MG63 (cell line): ENCODE measurements at regions not wholly inside any gene's neighbourhood (a gene's known extent, or its start where the extent isn't known, plus 50 kb on each side); places are given as distances from the start of the nearest gene placed in this dataset.

Experiments
- DNase-seq: peaks from one replicate; pipeline ENCODE4 v3.0.0-alpha.2; 2020
- H3K27me3 ChIP-seq: fragments of 250-450 bp; sonication (Bioruptor Pico); 2 replicates; pipeline ENCODE4 v1.5.1; 2020; ENCODE audit warnings: mild to moderate bottlenecking, moderate library complexity
- H3K36me3 ChIP-seq: fragments of 250-450 bp; sonication (Bioruptor Pico); 2 replicates; pipeline ENCODE4 v1.5.1; 2020; ENCODE audit warnings: mild to moderate bottlenecking, moderate library complexity
- H3K4me3 ChIP-seq: fragments of 250-450 bp; sonication (Bioruptor Pico); 2 replicates; pipeline ENCODE4 v1.5.1; 2020; ENCODE audit warnings: mild to moderate bottlenecking, moderate library complexity
- H3K9me3 ChIP-seq: fragments of 250-450 bp; sonication (Bioruptor Pico); 2 replicates; pipeline ENCODE4 v1.5.1; 2020; ENCODE audit warnings: mild to moderate bottlenecking, moderate library complexity

DNA sequence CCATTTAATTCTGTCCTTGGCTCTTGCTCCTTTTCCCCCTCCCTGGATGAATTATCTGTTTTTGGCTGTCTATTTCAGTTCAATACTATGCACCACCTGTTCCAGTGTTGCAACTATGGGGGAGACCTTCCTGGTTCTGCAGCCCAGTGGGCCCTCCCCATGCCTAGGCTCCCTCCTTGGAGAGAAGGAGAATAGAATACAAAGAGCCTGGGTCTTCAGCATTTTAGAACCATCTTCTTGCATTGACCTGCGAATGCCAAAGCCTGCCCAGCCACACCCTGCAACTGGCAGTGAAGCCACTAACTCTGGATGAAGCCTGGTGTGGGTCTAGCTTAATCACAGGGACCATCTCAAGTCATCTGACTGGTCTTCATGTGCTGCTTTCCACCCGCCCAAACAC is 207.1 kb downstream of the HERPUD2 start:
- Histone ChIP-seq H3K36me3 (no peaks in the 10 kb centered on the region), H3K9me3 (no peaks in the 10 kb centered on the region), H3K27me3 (no peaks in the 10 kb centered on the region), H3K4me3 (no peak overlapping the region)
- no peak for DNase-seq

DNA sequence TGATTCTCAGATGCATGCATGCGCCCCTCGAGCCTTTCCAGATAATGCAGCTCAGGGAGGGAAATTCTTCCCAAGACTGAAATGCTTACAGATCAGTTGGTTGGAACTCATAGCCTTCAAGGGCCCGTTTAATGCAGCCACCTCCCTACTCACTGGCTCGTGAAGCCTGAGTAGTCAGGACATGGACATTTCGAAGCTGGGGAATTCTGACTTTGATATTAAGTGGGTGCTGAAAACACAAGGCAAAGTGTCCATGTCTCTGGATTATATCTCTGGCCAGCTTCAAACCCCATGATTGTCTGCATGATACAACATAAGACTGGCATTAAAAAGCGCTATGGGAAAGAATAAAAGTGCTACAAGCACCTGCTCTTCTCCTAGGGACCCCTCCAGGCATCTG is 207.5 kb downstream of the HERPUD2 start:
- Histone ChIP-seq H3K9me3 (no peaks in the 10 kb centered on the region), H3K27me3 (no peaks in the 10 kb centered on the region), H3K4me3 (no peak overlapping the region), H3K36me3 (no peaks in the 10 kb centered on the region)
- DNase-seq: no peak

DNA sequence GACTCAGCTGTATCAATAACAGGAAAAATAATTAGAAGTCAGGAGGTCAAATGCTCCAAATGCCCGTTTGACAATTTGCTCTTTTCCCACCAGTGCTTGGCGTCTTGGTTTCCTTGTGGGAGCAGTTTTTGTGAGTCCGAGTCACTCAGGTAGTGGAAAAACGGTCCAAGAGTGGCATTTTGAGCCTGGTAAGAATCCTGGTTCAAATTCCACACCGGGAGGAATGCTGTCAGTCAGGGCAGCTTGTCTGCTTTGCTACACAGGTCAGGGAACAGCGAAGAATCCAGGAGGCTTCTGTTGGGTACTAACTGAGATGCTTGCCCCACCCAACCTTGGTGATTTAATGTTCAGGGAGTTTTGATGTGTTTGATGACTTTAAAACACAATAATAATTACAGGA is 209.5 kb downstream of the HERPUD2 start:
- no peaks in the 10 kb centered on the region for H3K27me3 ChIP-seq
- no peaks in the 10 kb centered on the region for H3K36me3 ChIP-seq
- no peak overlapping the region for H3K4me3 ChIP-seq
- no peaks in the 10 kb centered on the region for H3K9me3 ChIP-seq
- DNase-seq: no peak

DNA sequence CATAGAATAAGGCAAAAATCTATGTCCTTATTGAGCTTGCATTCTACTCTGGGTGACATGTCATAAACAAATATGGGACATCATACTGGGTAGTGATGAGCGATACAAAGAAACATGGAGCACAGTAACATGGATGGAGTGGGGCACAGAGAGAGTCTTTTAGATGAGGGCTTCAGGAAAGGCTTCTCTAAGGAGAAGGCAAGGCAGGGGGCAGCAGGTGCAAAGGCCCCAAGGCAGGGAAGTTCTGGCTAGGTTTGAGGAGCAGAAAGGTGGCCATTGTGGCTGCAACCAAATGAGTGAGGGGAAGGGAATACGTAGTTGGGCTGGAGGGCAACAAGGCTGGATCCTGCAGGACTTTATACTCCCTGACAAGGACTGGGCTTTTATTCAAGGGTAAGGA is 211.4 kb downstream of the HERPUD2 start:
- Histone ChIP-seq H3K4me3 (no peak overlapping the region), H3K27me3 (no peaks in the 10 kb centered on the region), H3K9me3 (no peaks in the 10 kb centered on the region), H3K36me3 (no peaks in the 10 kb centered on the region)
- no peak for DNase-seq

DNA sequence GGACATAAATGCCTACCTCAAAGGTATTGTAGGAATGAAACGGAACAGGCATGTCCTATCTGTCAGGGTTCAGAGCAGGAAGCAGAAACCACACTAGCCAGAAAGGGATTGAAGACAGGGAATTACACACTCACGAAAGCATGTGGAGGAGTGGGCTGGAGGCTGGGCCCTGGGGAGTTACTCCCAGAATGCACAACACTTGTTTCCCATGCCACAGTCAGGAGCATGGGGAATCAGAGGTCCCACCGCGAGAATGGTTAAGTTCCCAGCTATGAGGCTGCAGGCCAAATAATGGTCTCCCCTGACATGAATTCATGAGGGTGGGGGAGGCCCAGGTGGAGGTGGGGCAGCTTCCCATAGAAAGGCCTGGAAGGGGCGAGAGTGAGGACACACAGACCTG is 212.7 kb downstream of the HERPUD2 start:
- H3K36me3 ChIP-seq: no peaks in the 10 kb centered on the region
- no peaks in the 10 kb centered on the region for H3K27me3 ChIP-seq
- DNase-seq: no peak
- no peaks in the 10 kb centered on the region for H3K9me3 ChIP-seq
- no peak overlapping the region for H3K4me3 ChIP-seq

DNA sequence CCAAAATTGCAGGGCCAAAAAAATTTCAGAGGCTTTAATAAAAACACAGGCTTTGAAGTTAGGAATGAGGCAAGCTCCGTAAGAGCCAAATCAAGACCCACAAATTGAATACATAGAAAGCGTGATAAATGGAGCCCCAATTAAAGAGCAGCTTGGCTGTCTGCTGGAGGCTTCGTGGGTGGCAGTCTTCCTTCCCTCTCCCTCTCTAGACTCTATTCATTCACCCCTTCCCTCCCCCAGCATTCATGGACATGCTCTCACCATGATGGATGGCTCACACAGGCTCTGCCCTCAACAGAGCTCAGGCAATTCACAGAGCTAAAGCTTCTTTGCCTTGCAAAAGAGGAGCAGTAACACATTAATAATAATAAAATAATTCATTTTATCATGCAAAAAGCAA is 214.1 kb downstream of the HERPUD2 start:
- DNase-seq: no peak
- H3K27me3 ChIP-seq: no peaks in the 10 kb centered on the region
- no peaks in the 10 kb centered on the region for H3K9me3 ChIP-seq
- no peak overlapping the region for H3K4me3 ChIP-seq
- H3K36me3 ChIP-seq: no peaks in the 10 kb centered on the region

DNA sequence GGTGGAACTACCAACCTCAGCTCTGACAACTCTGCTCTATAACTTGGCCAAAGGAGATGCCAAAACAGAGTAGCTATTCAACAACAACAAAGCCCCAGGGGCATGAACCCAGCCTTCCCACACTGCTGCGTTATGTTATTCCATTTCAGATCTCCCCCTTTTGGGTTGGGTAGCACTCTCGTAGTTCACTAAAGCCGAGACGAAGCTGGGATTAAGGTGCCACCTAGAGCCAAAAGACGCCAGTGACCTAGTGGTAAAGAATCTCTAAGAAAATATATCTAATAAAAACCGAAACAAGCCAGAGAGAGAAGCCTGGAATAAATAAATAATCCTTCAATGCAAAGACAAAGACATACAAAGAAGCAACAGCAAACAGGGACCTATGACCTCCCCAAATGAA is 217.3 kb downstream of the HERPUD2 start:
- H3K36me3 ChIP-seq: no peaks in the 10 kb centered on the region
- H3K27me3 ChIP-seq: no peaks in the 10 kb centered on the region
- no peaks in the 10 kb centered on the region for H3K9me3 ChIP-seq
- no peak for DNase-seq
- no peak overlapping the region for H3K4me3 ChIP-seq

DNA sequence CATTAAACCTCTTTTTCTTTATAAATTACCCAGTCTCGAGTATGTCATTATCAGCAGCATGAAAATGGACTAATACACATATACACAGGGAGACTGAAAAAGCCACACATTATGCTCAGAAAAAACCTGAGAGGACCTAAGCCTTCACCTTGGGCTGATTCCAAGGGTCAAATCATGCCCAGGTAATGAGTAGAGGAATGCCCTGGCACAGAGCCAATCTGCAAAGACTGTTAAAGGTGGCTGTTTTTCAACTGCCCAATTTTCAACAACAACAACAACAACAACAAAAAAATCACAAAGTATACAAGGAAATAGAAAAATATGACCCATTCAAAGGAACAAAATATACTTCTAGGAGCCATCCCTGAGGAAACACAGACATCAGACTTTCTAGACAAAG is 220.2 kb upstream of the TBX20 start:
- Histone ChIP-seq H3K9me3 (no peaks in the 10 kb centered on the region), H3K27me3 (no peaks in the 10 kb centered on the region), H3K36me3 (no peaks in the 10 kb centered on the region), H3K4me3 (no peak overlapping the region)
- no peak for DNase-seq

DNA sequence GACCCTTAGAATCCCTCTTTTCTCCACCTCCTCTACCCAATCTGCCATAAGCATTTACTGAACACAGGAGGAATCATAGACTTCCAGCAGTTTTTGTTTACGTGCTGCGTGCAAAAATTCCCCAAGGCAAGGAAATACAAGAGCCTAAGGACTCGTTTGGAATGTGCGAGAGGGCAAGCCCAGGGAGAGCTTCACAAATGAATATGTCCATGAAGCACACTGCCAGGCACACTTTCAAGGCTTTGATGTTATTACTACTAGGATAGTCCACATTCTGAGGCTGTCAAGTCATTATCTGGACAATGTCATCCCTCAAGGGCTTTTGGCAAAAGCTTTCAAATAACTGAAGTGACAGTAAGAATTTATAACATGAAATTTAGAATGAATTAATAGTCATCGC is 214.7 kb upstream of the TBX20 start:
- no peak for DNase-seq
- no peaks in the 10 kb centered on the region for H3K27me3 ChIP-seq
- H3K4me3 ChIP-seq: no peak overlapping the region
- H3K9me3 ChIP-seq: no peaks in the 10 kb centered on the region
- H3K36me3 ChIP-seq: no peaks in the 10 kb centered on the region

DNA sequence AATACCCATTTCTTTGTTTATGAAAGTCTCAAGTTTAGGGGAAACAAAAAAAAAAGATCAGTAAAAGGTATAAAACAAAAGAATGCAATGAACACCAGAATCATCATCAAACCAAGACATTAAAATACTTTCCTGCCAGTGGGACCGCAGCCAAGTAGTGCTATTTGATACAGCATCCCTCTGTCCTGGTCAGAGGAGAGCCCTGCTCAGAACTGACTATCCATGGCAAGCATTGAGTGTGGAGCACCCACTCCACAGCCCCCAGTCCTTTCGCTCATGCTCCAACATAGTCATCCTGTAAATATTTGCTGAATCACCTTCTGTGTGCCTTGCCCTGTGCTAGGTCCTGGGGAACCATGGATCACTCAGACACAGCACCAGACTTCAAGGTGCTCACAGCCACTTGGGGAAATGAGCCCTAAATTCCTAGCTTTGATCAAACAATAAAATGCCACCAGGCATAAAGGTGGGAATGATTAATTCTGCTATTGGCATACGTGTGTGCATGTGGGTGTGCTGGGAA is 213.6 kb upstream of the TBX20 start:
- H3K27me3 ChIP-seq: no peaks in the 10 kb centered on the region
- DNase-seq: no peak
- H3K36me3 ChIP-seq: no peaks in the 10 kb centered on the region
- no peak overlapping the region for H3K4me3 ChIP-seq
- H3K9me3 ChIP-seq: no peaks in the 10 kb centered on the region

DNA sequence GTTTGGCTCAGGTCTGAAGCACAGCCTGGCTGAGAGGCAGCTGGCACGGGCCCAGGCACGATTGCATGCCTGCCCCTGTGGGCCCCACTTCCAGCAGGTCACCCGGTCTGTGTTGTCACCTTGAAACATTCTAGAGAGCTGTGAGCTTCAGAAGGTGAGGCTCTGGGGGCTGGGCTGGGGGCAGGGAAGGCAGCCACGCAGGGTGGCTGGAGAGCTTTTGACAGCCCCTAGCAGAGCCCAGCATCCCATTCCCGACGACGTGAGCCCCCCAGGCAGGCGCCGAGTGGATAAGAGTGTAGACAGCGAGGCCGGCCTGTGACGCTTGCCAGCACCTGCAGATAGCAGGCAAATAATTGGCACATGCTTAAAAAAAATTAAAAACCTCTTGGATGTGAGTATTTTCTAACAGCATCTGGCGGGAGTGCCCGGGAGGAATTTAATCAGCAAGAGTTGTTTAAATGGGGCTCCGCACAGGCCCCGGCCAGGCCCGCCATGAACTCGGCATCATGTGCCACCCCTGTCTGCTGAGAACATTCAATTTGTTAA is 212.0 kb upstream of the TBX20 start:
- H3K4me3 ChIP-seq: no peak overlapping the region
- H3K36me3 ChIP-seq: no peaks in the 10 kb centered on the region
- H3K27me3 ChIP-seq: no peaks in the 10 kb centered on the region
- H3K9me3 ChIP-seq: no peaks in the 10 kb centered on the region
- no peak for DNase-seq

DNA sequence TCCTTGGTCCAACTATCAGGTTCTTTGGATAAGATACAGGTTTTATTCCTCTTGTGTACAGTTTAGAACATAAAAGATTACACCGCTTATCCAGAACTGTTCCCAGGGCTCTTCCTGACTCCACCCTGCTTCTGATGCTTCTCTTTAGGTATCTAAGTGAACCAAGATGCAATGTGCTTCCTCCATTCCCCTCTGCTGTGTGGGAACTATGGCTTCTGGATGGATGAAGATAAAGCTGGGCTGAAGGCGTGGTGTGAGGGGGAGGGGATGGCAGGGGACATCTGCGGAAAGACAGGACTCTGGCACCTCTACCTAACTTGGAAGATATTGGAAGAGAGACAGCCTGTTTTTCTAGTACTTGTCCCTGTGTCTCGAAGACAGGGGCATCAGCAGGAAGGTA is 209.9 kb upstream of the TBX20 start:
- no peak for DNase-seq
- Histone ChIP-seq H3K27me3 (no peaks in the 10 kb centered on the region), H3K4me3 (no peak overlapping the region), H3K9me3 (no peaks in the 10 kb centered on the region), H3K36me3 (no peaks in the 10 kb centered on the region)

DNA sequence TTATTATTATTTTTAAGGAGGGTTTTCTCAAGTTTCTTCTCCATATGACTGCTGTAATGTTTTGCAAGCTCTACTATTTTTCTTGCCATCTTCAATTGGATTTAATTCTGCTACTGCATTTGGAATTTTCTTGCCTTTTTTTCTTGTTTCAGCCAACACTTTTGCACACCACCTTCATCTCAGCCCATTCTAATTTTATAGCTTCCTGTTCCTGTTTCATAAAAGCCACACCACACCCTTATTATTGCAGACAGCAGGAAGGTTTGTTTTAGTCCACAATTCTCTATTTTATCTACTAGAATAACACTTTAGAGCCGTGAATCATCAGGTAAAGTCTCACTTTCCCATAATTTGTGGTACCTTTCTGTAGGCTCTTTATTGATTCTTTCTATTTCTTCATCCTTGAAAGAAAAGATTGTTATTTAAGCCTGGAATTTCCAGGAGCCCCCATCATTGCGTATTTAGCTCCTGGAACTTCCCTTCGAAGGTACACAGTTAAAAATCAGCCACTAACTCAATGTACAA is 209.3 kb upstream of the TBX20 start:
- H3K4me3 ChIP-seq: no peak overlapping the region
- DNase-seq: no peak
- no peaks in the 10 kb centered on the region for H3K36me3 ChIP-seq
- no peaks in the 10 kb centered on the region for H3K9me3 ChIP-seq
- no peaks in the 10 kb centered on the region for H3K27me3 ChIP-seq

DNA sequence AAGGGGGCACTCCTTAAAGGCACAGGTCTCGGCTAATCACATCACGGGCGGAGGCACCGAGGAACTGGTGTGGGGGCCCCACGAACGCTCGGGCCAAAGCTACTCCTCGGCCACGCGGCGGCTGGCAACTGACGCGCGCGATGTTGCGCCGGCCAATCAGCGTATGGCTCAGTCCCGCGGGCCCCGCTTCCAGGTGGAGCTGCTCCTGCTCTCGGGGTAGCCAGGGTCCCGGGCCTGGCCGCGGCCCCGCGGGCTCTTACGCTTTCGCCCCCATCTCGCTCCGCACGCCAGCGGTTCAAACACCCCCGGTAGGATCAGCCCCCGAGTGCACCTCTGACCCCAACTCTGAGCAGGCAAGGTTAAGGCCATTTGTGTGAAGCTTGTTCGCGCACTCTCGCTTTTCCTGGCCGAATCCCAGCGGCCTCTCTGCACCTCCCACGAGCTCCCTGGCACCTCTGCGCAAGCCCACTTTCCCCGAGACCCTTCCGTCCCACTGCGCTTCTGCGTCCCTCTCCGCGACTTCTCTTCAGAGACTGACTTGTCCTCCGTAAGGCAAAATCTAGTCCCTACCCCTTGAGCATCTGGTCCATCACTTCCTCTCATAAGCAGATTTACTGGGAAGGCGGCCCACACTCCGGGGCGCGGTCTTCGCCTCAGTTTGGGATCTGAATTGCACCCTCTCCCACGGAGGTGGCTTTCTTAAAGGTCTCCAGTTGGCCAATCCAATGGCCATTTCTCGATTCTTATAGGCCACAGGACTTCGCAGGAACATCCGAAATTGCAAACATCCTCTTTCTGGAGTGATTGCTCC is 200.9 kb upstream of the TBX20 start:
- Histone ChIP-seq H3K36me3 (no peaks in the 10 kb centered on the region), H3K27me3 (no peaks in the 10 kb centered on the region), H3K9me3 (no peaks in the 10 kb centered on the region), H3K4me3 (no peak overlapping the region)
- DNase-seq: no peak

DNA sequence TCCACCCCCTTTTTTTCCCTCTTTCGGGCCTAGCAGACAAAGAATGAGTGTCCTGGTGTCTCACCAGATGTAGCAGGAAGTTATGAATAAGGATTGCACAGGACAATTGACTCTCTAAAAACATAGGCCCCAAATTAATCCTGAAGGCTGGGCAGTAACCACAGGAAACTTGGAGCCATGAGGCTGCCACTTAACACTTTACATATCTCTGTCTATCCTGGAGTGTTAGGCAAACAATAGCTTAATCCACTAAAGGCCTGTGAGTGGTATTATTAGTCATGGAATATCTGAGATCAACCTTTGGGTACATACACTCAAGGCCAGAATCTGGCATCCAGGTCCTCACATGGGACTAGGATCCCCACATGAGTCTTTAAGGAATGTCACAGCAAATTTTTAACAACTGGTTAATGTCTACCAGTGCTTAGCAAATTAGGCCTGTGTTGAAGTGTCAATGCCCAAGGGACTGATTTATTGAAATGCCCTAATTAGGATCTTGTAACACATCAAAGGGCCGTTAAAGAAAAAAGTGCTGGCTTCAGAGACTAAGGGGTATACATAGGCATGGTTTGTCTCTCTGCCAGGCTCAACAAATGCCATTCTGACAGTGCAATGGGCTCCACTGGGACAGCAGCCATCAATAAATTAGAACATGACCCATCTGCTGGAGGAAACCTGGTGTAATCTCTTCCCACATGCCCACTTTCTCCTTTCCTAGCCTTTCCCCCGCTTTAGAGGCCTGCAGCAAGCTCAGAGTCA is 196.7 kb upstream of the TBX20 start:
- H3K9me3 ChIP-seq: no peaks in the 10 kb centered on the region
- H3K27me3 ChIP-seq: no peaks in the 10 kb centered on the region
- no peak for DNase-seq
- no peaks in the 10 kb centered on the region for H3K36me3 ChIP-seq
- no peak overlapping the region for H3K4me3 ChIP-seq

DNA sequence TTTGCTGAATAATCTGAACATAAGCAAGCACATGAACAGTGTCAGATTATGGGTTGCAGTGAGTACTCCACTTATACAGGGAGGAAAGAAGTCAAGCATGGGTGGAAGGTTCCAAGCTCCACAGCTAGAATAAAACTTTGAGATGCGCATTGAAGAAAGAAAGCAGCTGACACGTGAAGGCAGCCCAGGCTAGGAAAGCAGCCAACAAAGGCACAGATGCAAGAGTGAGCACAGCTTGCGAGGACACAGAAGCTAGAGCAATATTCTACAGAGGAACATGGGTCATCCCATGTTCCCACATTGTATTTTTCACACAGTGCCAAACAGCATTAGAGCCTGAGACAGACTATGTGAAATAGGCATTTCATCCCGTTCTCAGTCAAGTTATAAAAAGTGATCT is 194.6 kb upstream of the TBX20 start:
- H3K9me3 ChIP-seq: no peaks in the 10 kb centered on the region
- no peaks in the 10 kb centered on the region; the same call in 1 of the 2 replicates for H3K27me3 ChIP-seq
- no peak for DNase-seq

DNA sequence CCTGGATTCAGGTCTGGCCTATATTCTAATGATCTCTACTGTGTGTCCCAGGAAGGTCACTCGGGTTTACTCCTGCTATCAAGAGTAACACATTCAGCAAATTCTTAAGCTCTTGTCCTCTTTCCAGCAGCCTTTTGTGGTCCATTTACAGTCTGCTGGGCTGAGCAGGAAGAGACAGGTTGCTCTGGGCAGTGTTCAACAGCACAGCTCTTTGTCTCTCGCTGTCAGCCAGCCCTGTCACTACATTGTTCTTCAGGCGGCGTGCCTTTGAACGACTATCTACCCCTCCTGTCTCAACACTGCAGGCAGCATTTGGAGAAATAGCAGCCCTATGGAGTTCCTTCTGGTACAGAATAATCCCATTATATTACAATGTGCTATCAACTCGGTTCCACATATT is 192.2 kb upstream of the TBX20 start:
- no peak for DNase-seq
- no peaks in the 10 kb centered on the region; the same call in none of the 2 replicates for H3K27me3 ChIP-seq
- no peaks in the 10 kb centered on the region for H3K9me3 ChIP-seq
- no peaks in the 10 kb centered on the region for H3K36me3 ChIP-seq
- no peak overlapping the region for H3K4me3 ChIP-seq

More for the DNA sequence above, 194.6 kb upstream of the TBX20 start:
- Histone ChIP-seq H3K36me3 (no peaks in the 10 kb centered on the region), H3K4me3 (no peak overlapping the region)
